ENCODE measurements at regions not wholly inside any gene's neighbourhood (a gene's known extent, or its start where the extent isn't known, plus 50 kb on each side); places are given as distances from the start of the nearest gene placed in this dataset.
"Not testable (repeated sequence)": the region's sequence is repeated elsewhere in the genome, so short reads cannot be mapped to it uniquely, and the experiment has no call there.

- no peak for DNase-seq
These were observed 1730.4 kb downstream of the SI start for GRCh38 chr3:163347944-163348343.

GRCh38 chr3:163335429-163335828 is 1742.9 kb downstream of the SI start:
- no peak for DNase-seq

DNA sequence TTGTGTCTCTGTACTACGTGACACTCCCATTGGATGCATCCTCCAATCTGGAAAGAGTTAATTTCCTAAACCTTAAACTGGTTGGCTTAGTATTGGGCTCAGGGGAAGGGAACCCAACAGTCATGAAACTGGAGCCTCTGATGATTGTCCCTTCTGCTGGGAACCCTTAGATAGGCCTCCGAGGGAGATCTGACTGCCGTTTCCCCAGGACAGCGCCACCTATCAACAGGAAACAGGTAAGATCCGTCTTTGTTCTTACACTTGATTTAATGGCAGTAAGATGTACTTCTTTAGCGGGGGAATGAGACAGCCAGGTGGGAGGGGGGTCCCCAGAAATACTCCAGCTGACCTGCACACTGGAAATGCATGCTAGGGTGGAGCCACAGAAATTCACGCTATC is 1749.6 kb downstream of the SI start:
- DNase-seq, result no peak

DNA sequence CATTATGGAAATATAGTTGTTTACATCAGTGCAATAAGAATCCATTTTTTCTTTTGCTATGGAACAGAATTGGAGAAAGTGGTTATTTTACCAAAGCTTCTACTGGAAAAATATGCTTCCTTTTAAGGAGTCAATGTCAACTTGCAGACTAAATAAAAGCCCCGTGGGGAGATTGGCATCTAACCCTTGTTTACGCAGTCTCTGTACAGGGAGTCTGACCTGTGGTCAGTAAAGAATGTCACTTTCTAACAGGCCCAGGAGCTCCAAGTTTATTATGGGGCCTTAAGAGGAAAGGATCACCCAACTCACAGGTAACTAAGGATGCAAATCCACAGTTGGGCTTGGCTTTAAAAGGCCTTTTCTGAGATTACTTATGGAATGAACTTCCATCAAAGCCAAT is 1751.2 kb downstream of the SI start:
- DNase-seq, result no peak

DNA sequence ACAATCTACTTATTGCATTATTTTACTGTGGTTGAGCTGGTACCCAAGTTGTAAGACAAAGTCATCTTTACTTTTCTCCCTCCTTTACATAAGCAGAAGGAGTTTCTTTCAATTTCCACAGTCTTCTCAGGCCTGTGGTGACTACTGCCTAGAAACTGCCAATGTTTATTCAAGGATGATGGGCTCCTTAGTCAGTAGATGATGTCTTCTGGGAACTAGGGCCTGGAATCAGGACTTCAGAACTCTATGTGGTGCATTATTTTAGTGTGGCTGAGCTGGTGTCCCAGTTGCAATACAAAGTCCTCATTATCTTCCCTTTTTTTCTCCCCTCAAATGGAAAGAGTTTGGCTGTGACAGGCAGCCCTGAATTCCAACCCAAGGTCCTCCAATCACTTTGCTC is 1762.5 kb downstream of the SI start:
- no peak for DNase-seq

- DNase-seq, result no peak
These were observed 1771.9 kb downstream of the SI start for GRCh38 chr3:163306405-163306804.

GRCh38 chr3:163273694-163274093 is 1777.1 kb downstream of the OTOL1 start:
- DNase-seq, result no peak

DNA sequence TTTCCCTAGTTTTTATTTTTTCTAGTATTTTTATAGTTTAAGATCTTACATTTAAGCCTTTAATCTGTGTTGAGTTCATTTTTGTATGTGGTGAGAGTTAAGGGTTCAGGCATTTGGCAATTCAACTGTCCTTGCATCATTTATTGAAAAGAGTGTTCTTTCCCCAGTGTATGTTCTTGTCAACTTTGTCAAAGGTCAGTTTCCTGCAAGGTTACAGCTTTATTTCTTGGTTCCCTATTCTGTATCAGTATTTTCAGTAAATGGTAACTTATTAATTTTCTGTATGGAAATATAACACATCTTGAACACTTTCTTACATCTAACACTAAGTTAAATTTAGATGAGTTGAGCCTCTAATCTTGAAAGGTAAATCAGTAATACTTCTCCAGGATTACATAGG is 1770.1 kb downstream of the OTOL1 start:
- no peak for DNase-seq

- DNase-seq, result no peak
These were observed 1765.0 kb downstream of the OTOL1 start for GRCh38 chr3:163261618-163262017.

- DNase-seq, result no peak
These were observed 1764.4 kb downstream of the OTOL1 start for GRCh38 chr3:163261056-163261455.

DNA sequence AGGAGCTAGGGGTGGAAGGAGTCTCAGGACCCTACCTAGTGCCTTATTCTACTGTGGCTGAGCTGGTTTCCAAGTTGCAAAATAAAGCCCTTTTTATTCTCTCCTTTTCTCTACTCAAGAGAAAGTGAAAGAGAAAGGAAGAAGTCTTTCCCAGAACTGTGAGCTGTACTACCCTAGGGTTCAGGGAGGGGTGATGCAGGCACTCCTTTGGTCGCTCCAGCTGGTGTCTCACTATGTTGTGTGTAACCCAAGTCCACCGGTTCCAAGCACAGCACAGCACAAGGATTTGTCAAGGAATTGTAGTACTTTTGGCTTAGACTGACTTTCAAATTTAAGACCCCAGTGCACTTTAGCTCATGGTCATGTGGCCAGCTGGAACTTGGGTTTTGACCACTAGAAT is 1721.7 kb downstream of the OTOL1 start:
- DNase-seq, result no peak

DNA sequence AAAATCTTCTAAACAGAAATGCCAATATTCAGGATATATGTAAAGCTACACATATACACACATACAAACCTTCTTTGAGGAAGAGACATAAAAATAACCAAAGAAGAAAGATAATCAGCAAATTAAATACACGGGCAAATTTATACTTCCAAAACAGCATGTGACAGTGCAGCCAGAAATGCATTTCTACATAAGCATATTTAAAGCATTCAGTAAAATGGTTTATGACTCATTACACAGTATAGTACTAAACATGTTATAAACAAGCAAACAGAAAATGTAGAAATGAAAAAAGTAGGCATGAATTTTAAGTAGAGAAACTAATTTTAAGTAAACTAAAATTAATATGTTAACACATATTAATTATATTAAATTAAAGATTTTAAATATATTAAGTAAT is 1717.2 kb downstream of the OTOL1 start:
- DNase-seq, result no peak

GRCh38 chr3:163196815-163197374 is 1700.3 kb downstream of the OTOL1 start:
- DNase-seq, result no peak

DNA sequence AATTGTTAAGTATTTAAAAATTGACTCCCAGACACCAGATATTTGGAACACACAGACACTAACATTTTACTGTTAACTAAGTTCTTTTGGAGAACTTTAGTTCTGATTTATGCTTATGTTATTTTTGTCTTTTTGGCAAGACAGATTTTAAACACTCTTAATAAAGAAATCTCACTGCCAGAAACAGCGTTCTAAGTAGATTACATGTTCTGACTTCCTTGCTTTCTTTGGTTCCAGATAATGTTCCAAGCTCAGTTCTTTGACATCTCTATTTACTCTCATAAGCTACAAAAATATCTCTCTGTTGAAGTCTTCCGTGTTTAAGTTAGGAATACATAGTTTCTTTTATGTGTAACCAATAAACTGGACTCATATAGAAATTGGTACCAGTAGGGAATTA is 1699.6 kb downstream of the OTOL1 start:
- no peak for DNase-seq

GRCh38 chr3:163185721-163186350 is 1689.2 kb downstream of the OTOL1 start:
- DNase-seq, result no peak

- DNase-seq, result no peak
These were observed 1679.4 kb downstream of the OTOL1 start for GRCh38 chr3:163175970-163176369.

- DNase-seq, result not testable (repeated sequence)
These were observed 1675.9 kb downstream of the OTOL1 start for GRCh38 chr3:163172513-163172912.

- no peak for DNase-seq
These were observed 1669.6 kb downstream of the OTOL1 start for GRCh38 chr3:163166197-163166596.

DNA sequence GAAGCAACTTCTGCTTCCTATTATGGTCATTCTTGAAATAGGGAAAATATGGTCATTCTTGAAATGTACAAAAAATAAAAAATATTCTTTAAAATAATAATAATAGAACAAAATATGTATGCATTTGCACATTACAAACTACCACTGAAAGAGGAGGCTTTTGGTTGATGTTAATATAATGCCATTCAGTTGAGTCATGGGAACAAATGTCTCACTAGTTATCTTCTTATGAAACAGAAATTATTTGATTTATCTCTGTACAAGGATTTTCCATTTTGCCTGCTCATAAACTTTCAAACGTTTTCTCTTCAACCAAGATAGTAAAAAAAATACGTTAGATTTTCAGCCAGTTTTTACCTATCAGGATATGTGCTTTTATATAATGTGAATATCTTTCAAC is 1662.7 kb downstream of the OTOL1 start:
- DNase-seq, result no peak

- no peak for DNase-seq
These were observed 1643.0 kb downstream of the OTOL1 start for GRCh38 chr3:163139600-163139999.

- DNase-seq, result no peak
These were observed 1641.7 kb downstream of the OTOL1 start for GRCh38 chr3:163138258-163138657.

- DNase-seq, result no peak
These were observed 1635.5 kb downstream of the OTOL1 start for GRCh38 chr3:163132111-163132510.

GRCh38 chr3:163129287-163129686 is 1632.7 kb downstream of the OTOL1 start:
- DNase-seq, result no peak

DNA sequence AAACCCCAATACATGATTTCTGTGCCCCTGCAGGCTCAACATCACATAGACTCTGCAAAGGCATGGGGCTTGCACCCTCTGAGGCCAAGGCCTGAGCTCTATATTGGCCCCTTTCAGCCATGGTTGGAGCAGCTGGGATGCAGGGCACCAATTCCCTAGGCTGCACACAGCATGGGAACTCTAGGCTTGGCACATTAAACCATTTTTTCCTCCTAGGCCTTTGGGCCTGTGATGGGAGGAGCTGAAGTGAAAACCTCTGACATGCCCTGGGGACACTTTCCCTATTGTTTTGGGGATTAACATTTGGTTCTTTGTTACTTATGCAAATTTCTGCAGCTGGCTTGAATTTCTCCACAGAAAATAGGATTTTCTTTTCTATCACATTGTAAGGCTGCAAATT is 1629.5 kb downstream of the OTOL1 start:
- no peak for DNase-seq
